Kidney tubule cell (primary cell): ENCODE measurements at regions not wholly inside any gene's neighbourhood (a gene's known extent, or its start where the extent isn't known, plus 50 kb on each side); places are given as distances from the start of the nearest gene placed in this dataset.

Experiments used
- DNase-seq: peaks from one replicate; pipeline ENCODE4 v3.0.0-alpha.2; 2018; ENCODE audit warnings: low spot score

DNA sequence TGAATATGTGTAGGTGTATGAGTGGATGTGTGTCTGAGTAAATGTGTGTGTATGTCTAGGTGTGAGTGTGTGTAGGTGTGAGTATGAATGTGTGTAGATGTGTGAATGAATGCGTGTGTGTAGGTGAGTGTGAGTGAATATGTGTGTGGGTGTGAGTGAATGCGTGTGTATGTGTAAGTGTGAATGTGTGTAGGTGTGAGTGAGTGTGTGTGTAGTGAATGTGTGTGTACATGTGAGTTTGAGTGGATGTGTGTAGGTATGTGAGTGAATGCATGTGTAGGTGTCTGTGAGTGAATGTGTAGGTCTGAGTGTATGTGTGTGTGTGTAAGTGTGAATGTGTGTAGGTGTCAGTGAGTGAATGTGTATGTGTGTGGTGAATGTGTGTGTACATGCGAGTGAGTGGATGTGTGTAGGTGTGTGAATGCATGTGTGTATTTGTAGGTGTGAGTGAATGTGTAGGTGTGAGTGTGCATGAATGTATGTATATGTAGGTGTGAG is 201.0 kb upstream of the ZNF536 start:
- no peak for DNase-seq

DNA sequence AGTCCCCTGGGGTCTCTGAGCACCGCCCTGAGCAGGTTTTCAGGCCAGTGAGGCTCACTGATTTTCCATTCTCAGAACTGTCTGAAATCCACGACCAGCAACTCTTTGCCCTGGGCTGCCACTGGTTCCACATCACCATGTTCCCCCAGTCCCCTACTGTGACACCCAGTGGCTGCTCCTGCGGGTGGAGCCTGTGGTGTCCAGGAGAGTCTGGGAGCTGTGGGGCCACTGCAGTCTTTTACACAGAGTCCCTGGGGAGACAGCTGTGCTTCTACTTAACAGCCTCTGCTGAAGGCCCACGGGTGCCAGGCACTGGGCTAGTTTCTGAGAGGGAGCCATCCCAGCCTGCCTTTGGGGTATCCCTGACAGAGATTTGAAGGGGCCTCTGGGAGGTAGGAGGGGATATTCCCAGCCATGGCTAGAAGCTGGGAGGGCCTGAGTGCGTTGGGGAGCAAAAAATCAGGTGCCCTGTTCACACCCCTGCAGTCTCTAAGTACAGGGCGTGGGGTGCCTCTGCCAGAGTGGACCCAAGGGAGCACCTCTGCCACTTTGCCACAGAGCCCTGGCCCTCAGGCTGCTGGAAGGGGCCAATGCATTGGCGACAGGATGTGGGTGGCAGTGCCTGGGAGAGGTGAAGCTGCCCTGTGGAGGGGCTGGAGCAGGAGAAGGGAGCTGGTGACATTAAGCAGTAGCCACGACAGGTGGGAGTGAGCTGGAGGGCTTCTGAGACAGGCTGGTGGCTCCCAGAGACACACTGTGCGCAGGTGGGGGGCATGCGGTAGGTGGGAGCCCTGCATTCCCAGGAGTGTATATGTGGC is 200.2 kb upstream of the ZNF536 start:
- no peak for DNase-seq

DNA sequence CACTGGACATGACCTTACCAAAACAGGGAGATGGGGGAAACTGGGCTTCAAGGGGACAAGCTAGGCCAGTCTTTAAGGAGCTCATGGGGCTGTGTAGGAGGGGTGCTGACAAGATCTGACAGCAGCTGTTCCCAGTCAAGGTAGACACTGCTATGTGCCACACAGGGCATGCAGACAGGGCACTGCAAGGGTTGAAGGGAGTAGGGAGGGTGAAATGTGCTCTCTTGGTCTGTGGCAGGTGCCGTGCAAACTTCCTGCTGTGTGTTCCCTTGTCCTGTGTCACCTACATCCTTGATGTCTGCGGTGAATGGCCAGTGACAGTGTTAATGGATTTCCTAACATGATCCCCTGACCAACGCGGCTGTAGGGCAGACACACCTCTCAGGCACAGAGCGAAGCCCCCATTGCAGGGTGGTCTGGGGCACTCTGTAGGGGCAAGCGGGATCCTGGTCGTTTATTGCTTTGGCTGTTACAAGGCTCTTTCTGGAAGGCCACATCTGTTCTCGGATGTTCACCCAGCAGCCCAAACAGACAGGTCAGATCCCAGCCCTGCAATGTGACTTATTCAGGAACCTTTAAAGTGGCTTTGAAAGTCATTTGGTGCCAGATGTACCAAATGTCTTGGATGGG is 199.5 kb upstream of the ZNF536 start:
- DNase-seq = no peak

DNA sequence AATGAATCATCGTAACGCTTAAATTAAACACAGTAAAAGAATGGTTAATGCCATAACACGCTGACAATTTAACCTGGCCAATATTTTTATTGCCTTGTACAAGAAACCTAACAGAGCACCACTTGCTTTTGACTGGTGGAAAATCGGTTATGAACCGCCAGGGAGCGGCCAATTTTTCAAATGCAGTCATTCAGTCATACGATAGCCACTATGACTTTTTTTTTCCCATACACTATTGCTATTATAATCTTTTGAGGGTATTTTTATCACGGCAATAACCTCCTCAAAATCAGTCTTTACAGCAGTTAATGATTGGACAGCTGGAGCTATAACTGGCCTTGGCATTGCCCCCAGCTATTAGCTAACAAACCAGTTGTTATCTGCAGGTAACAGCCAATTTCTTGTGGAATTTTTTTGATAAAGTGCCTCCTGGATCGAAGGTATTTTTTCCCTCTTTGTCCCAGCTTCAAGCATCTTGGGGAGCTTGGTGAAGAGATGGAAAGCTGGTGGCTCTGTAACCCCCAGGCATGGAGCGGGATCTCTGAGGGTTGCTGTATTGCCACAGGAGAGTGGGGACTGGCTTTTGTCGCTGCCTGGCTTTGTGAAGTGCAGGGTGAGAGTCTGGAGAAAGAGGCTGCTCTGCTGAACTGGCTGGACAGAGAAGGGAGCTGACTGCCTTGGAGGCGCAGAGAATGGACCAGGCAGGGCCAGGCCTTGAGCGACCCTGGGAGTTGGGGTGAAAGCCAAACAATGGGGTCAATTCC is 198.4 kb upstream of the ZNF536 start:
- no peak for DNase-seq

DNA sequence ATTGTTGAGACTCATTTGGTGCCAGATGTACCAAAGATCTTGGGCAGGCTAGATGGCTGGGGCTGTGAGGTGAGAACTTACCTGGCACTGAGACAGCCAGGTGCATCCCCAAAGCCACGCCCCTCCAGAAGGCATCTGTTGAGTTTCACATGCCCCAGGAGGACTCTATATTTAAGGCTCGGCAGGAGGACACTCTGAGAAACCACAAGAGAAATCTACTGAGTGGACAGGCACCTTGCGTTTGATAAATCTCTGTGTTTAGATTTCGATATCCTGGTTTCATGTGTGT is 197.9 kb upstream of the ZNF536 start:
- no peak for DNase-seq

DNA sequence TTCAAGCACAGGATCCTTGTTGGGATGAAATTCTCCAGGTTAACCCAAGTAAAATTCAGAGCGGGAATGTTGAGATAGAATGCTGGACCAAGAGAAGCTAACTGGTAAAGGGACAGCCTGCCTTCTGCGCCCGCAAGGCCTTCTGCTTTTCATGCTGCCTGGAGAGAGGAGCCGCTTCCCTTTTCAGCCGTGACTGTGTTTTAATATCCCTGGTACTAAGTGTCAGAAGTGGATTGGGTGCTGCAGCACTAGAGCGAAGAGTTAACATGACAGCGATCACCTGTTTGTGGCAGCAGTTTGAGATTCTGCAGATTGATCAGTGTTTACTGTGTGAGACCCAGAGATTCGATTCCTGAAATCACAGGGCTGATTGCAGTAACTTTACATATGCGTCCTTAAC is 197.4 kb upstream of the ZNF536 start:
- no peak for DNase-seq

DNA sequence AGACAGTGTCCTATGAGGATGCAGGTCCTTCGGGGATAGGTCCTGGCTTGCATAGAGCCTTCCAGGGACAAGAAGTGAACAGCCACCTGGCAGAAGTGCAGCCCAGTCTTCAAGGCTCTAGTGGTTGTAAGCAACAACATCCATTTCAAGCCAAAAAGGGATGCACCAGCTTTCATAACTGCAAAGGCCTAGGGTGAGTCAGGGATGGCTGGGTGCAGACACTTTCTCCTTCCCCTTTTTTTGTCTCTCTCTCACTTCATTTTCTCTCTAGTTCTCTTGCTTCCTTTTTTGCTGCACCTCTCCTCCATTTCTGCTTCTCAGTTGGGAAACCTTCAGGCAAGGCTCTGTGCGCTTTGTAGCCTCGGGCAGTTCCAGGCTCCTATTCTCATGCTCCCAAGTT is 196.2 kb upstream of the ZNF536 start:
- DNase-seq = no peak

DNA sequence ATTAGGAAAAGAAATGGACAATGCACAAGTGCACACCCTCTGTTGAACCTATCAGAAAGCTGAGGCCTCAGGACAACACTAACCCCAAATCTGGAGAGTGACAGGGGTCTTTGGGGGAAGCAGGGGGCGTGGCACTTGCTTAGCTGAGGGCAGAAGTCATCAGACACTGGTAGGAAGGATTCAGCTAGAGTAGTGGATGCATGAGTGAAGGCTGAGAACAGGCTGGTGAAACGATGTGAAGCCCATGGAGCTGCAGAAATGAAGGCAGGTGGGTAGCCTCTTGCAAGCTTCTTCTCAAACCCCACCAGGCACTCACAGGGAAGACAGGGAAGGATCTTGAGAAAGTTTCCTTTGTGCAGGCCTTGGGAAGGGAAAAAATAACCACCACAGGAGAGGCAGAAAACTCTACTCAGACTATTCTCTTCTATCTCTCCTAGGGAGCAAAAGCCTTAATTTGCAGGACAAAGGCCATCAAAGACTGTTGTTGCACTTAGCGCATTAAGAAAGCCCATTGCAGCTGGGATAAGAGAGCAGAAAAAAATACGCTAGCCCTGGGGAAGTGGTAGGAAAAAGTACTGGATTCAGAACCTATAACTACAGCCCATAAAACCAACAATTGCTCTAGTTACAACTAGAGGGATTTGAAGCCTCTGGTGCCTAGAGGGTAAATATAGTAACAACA is 193.3 kb upstream of the ZNF536 start:
- no peak for DNase-seq

DNA sequence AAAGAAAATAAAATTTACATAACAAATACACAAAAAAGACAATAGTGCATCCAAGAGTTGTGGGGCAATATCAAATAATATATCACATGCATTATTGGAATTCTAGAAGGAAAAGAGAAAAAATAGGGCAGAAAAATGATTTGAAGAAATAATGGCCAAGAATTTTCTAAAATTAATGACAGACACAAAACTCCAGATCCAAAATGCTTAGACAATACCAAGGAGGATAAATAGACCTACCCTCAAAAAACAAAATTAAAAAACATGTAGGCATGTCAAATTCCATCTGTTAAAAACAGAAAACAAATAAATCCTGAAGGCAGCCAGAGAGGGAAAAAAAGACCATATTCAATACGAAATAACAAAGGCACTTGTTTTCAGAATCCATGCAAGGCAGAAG is 191.5 kb upstream of the ZNF536 start:
- DNase-seq = no peak

DNA sequence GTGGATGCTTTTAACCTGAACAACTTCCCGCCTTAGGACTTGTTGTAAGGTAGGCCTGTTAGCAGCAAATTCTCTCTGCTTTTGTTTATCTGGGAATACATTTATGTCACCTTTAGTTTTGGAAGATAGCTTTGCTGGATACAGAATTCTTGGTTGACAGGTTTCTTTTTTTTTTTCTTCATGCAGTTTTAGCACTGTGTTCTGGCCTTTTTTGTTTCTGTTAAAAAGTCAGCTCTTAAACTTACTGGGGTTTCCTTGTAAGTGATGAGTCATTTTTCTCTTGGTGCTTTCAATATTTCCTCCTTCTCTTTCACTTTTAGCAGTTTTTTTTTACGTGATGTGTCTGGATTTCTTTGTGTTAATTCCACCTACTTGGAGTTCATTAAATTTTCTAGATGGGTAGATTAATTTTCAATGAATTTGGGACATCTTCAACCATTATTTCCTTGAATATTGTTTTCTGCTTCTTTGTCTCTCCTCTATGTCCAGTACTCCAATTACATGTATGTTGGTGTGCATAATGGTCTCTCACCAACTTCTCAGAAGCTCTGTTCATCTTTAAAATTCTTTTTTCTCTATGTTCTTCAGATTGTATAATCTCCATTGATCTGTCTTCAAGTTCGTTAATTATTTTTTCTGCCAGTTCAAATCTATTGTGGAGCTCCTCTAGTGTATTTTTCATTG is 188.2 kb upstream of the ZNF536 start:
- no peak for DNase-seq

DNA sequence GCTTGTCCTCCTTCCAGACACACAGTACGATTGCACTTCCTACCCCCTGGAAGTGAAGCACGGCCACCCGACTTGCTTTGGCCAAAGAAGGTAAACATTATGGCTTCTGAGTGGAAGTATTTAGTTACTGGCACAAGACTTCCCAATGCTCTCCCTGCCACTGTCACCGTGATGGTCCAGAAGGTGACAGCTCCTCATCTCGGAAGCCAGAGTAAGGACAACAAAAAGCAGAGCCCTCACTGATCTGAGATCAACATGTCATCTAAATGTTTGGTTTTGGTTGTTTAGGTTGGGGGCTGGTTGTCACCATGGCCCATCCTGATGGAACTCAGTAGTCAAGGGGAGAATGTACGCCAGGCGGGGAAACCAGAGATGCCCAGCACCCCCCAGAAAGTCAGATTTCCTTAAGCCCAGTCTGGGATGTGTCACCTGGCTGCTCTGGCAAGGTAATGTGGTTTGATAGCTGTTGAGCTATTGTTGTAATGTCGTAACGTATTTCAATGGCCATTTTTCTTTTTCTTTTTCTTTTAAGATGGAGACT is 170.1 kb upstream of the ZNF536 start:
- no peak for DNase-seq

DNA sequence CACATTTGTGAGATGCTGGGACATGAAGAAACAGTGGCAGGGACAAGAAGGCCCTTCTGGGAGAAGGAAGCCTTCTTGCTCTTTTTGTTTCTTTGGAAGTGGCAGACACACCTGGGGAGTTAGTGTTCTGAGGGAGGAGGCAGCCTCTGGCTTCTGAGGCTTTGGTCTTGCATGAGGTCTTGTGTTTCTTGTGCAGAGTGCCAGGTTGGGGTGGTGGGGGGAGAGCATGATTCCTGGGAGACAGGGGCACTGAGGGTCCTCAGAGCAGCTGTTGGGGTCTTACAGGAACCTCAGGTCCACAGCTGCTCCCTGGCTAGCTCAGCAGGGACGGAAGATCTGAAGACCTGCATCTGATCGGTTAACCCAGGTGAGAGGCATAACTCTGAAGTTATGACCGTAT is 167.5 kb upstream of the ZNF536 start:
- no peak for DNase-seq

DNA sequence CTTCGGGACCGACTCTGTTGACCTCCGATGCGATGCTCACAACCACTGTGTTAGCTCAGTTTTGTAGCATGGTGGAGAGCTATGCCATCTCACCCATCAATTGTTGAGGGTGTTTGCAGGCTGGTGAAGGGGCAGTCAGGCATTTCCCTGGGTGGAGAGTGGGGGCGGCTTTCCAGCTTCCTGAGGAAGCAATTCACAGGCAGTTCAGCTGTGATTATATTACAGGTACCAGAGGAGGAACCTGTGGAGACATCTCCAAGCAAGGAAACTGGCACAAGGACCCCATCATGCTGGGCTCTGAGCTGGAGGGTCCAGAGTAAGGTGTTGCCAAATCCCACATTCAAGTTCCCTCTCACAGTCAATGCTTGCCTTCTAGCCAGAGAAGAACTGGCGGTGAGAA is 166.0 kb upstream of the ZNF536 start:
- no peak for DNase-seq

DNA sequence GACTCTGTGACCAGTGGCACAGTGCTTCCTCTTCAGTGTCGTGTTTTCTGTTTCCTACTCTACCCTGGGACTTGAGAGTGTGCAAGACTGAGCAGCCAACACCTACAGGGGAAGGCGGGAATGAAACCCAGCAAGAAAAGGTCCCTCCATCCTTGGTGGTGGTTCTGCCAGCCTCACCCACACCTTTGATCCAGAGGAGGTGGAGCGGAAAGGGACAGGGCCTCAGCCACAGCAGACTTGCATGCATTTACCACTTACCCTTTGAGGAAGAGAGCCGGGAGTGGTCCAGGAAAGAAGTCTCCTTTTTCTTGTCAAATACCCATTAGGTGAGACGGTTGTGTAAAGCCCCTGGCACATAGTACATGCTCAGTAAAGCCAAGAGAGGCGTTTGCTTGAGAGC is 164.8 kb upstream of the ZNF536 start:
- no peak for DNase-seq

DNA sequence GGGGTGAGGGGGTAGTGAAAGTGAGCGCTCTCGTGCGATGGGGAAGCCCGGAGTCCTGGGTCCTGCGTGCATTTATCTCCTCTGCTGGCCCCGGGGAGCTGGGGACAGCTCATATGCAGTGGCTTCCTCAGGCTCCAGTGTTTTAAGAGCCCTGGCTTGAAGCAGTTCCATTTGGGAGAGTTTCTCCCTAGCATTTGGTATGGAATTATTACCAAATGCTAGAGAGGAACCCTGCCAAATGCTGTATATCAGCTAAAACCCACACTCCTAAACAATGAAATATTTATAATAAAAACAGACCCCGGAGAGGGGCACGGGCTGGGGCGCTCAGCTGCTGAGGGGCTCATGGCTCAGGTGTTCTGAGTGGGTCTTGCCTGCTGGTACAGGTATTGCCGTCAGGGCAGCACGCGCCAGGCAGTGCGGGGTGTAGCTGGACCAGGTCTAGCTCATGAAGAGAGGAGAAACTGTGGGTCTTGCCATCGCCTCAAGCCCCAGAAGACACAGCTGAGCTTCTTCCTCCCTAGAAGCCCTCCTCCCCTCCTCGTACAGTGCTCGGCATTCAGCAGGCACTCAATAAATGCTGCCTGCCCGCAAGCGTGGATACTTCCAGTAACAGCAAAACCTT is 163.6 kb upstream of the ZNF536 start:
- no peak for DNase-seq

DNA sequence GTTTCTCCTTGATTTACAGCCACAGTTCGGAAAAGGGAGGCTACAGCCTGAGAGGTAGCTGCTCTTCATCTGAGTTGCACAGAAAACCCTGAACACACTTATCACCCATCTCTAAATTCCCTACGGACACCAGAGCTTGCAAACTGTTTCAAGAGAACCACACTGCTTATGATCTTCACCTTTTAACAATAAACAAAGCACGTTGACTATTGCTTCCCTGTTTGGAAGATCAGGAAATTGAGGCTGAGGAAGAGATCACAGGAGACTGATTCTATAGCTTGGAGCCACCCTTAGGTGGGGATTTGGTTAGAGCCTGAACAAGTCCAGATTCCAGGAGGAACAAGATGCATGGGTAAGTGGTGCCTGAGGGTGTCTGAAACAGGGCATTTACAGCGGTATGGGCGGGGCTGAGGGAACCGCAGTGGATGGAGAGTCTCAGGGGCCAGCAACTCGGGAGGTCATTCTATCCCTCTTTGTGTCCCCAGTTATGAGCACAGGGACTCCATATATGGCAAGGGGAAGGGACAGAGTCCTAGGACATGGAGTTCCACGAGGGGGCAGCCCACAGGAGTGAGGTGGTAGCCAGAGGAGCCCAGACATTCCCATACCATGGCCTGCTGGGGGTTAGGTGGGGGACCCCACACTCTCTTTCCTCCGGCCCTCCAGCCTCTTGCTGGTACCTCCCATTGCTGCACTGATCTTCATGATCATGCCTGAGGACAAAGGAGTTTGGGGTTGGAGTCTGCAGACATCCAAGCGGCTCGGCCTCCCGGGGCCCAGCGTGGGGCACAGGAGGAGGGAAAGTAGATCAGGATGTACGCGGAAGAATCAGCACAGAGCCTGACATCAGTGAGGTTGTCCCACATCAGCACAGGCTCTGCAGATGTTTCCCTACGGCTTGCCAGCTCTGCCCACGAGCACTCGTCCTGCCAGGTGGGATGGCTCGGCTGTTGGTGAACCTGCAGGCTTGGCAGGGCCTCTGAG is 162.3 kb upstream of the ZNF536 start:
- DNase-seq = no peak

DNA sequence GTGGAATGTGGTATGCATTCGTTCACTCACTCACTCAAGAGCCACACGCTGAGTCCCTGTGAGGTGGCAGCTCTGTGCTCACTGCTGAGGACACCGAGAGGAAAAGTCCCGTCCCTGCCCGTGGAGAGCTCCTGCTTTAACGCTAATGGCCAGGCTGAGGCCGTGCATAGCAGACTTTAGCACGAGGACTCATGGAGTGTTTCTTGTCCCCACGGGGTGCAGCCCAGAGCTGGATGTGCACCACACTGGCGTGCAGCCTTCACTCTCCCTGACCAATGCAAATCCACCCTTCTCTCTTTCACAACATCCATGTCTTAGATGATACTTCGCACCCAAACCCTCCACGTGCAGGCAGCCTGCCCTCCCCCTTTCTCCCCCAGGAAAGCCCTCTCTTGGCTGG is 159.6 kb upstream of the ZNF536 start:
- DNase-seq = no peak

DNA sequence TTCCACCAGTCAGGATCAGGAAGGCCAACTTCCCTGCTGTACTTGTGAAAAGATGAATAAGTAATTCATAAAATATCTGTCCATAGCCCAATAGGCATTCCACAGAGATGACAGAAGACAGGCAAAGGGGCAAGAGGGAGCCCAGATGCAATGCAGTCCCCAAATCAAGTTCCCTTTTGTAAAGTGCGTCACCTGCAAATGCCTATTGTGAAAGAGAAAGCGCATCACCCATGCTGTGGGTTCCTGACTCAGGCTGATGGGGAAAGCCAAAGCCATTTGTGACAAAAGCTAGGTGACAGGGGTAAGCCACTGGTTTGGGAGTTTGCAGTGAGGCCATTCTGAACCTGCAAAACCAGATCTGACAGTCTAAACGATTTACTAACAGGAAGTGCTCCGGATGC is 157.5 kb upstream of the ZNF536 start:
- no peak for DNase-seq

DNA sequence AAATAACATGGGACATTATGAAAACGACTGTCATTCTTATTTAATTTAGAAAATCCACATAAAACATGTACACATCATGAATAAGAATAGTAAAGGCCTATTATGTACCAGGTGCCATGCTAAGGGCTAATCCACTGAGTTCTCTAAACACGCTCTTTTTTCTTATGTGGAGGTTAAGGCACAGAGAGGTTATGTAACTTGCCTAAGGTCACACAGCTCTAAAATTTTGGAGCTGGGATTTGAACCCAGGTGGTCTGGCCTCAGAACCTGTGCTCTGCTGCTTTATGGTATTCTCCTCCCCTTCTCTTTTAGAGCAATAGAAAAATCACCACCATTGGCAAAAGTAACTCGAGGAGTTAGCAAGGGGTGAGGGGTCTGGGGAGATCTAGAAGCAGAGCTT is 156.9 kb upstream of the ZNF536 start:
- no peak for DNase-seq

DNA sequence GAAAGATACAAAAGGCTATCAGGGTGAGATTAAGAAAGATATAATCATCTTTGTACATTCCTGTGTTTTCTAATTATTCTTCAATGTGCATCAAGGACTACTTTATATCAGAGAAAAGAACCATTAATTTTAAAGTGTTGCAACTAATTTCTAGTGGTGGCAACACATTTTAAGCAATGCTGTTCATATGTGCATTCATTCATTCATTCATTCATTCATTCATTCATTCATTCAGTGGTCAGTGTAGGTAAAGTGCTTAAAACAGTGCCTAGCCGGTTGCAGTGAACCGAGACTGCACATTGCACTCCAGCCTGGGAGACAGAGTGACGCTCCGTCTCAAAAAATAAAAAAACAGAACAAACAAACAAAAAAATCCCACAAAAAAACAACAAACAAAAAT is 155.7 kb upstream of the ZNF536 start:
- no peak for DNase-seq
